ENCODE measurements at regions not wholly inside any gene's neighbourhood (a gene's known extent, or its start where the extent isn't known, plus 50 kb on each side); places are given as distances from the start of the nearest gene placed in this dataset.

GRCh38 chr2:234732404-234733092, 219.3 kb upstream of the SH3BP4 start:
- H3K27ac ChIP-seq = no peak overlapping the region
- TF ChIP-seq, protein P1, sequence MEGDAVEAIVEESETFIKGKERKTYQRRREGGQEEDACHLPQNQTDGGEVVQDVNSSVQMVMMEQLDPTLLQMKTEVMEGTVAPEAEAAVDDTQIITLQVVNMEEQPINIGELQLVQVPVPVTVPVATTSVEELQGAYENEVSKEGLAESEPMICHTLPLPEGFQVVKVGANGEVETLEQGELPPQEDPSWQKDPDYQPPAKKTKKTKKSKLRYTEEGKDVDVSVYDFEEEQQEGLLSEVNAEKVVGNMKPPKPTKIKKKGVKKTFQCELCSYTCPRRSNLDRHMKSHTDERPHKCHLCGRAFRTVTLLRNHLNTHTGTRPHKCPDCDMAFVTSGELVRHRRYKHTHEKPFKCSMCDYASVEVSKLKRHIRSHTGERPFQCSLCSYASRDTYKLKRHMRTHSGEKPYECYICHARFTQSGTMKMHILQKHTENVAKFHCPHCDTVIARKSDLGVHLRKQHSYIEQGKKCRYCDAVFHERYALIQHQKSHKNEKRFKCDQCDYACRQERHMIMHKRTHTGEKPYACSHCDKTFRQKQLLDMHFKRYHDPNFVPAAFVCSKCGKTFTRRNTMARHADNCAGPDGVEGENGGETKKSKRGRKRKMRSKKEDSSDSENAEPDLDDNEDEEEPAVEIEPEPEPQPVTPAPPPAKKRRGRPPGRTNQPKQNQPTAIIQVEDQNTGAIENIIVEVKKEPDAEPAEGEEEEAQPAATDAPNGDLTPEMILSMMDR (conservative IDR thresholded peaks at IDR 0.05) = no peak

DNA sequence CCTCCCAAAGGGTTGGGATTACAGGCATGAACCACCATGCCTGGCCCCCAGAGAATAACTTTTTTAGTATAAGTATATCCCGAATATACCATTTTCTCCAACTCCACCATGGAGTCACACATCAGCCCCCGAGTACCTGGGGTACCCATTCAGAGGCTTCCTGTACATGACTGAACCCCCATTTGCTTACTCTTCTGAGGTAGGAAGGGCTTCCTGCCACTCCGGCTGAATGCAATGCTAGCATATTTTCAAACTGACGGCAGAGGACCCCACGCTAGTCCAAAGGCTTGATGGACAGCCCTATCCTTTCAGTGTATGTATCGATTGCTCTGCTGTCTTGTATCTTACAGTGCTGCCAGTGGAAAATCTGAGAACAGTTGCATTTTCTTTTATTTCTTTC, 220.6 kb upstream of the SH3BP4 start:
- no peak overlapping the region for H3K27ac ChIP-seq
- TF ChIP-seq, protein P1 (conservative IDR thresholded peaks at IDR 0.05) = no peak

DNA sequence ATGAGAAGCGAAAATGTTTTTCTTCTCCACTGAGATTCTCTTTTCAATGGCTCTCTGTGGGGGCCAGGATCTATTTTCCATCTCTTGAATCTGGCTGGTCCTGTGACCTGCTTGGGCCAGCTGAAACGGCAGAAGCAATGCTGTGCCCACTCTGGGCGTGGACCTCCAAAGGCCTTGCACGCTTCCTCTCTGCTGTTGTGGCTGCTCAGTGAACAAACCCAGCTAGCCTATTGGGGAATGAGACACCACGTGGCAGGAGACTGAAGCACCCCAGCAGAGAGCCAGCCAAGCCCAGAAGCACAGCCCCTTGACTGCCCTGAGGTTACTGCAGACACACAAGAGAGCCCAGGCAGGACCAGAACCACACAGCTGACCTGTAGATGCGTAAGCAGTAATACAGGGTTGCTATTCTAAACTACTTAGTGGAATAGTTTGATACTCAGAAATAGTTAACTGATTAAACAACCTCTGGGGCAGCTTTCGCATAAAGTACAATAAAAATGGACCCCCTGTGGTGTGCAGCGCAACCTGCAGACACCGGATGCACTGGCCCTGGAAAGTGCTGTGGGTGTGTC, 221.7 kb upstream of the SH3BP4 start:
- TF ChIP-seq, protein P1 (conservative IDR thresholded peaks at IDR 0.05) = no peak
- no peak overlapping the region for H3K27ac ChIP-seq

GRCh38 chr2:234725528-234726264, 226.1 kb upstream of the SH3BP4 start:
- TF ChIP-seq, protein P1 (conservative IDR thresholded peaks at IDR 0.05) = no peak
- H3K27ac ChIP-seq = no peak overlapping the region

GRCh38 chr2:234724850-234725249, 227.0 kb upstream of the SH3BP4 start:
- no peak overlapping the region for H3K27ac ChIP-seq
- TF ChIP-seq, protein P1 (conservative IDR thresholded peaks at IDR 0.05) = no peak

- TF ChIP-seq, protein P1 (conservative IDR thresholded peaks at IDR 0.05) = no peak
- no peak overlapping the region for H3K27ac ChIP-seq
Observed at GRCh38 chr2:234723400-234723799, 226.5 kb upstream of the ARL4C start.

GRCh38 chr2:234722176-234722575, 225.3 kb upstream of the ARL4C start:
- H3K27ac ChIP-seq = no peak overlapping the region
- TF ChIP-seq, protein P1 (conservative IDR thresholded peaks at IDR 0.05) = no peak

Data from VCaP (cell line).